ENCODE measurements at regions not wholly inside any gene's neighbourhood (a gene's known extent, or its start where the extent isn't known, plus 50 kb on each side); places are given as distances from the start of the nearest gene placed in this dataset.
A peak's percentile ranks its signal among the peaks of the same experiment; 100 is the strongest.
"Not testable (repeated sequence)": the region's sequence is repeated elsewhere in the genome, so short reads cannot be mapped to it uniquely, and the experiment has no call there.

DNA sequence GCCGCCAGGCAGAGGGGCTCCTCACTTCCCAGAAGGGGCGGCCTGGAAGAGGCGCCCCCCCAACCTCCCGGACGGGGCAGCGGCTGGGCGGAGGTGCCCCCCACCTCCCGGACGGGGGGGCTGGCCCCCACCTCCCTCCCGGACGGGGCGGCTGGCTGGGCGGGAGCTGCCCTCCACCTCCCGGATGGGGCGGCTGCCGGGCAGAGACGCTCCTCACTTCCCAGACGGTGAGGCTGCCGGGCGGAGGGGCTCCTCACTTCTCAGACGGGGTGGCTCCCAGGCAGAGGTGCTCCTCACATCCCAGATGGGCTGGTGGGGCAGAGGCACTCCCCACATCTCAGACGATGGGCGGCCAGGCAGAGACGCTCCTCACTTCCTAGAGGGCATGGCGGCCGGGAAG is 389.7 kb upstream of the EYS start:
- DNase-seq (peak in 1 of 5 donors; percentile 61), FAIRE-seq (no peak)
- H3K9ac ChIP-seq (ENCODE audit: low read length in 3 of 3) = no peak overlapping the region
- intact Hi-C loops (cut with DNase I) = no loop called here
- no peaks in the 10 kb centered on the region for H3K9me3 ChIP-seq (ENCODE audit: control insufficient read depth in 2 of 3, insufficient read depth in 1 of 3, low read length in 3 of 3)
- H3K4me3 ChIP-seq (ENCODE audit: low read length in 3 of 3) = no peak overlapping the region
- no peak for TF ChIP-seq CTCF (IDR thresholded peaks at IDR 0.05; ENCODE audit: borderline replicate concordance, extremely low read depth, insufficient read depth)
- no peak overlapping the region for H3K27ac ChIP-seq (ENCODE audit: low read depth in 2 of 2, low read length in 2 of 2)
- no peaks in the 10 kb centered on the region for H3K27me3 ChIP-seq (ENCODE audit: control insufficient read depth, insufficient read depth, low read length)
- H3K4me1 ChIP-seq (ENCODE audit: control insufficient read depth in 2 of 3, insufficient read depth in 2 of 3, low read depth in 1 of 3, low read length in 3 of 3) = no peaks in the 10 kb centered on the region
- no peaks in the 10 kb centered on the region for H3K36me3 ChIP-seq (ENCODE audit: control insufficient read depth in 2 of 3, insufficient read depth in 3 of 3, low read length in 3 of 3)

- FAIRE-seq (no peak), DNase-seq (peak in 1 of 5 donors; percentile 56)
- no peaks in the 10 kb centered on the region for H3K4me1 ChIP-seq (ENCODE audit: control insufficient read depth in 2 of 3, insufficient read depth in 2 of 3, low read depth in 1 of 3, low read length in 3 of 3)
- TF ChIP-seq CTCF (IDR thresholded peaks at IDR 0.05; ENCODE audit: borderline replicate concordance, extremely low read depth, insufficient read depth) = no peak
- no peak overlapping the region for H3K9ac ChIP-seq (ENCODE audit: low read length in 3 of 3)
- no peaks in the 10 kb centered on the region for H3K9me3 ChIP-seq (ENCODE audit: control insufficient read depth in 2 of 3, insufficient read depth in 1 of 3, low read length in 3 of 3)
- no peaks in the 10 kb centered on the region for H3K36me3 ChIP-seq (ENCODE audit: control insufficient read depth in 2 of 3, insufficient read depth in 3 of 3, low read length in 3 of 3)
- no peak overlapping the region for H3K27ac ChIP-seq (ENCODE audit: low read depth in 2 of 2, low read length in 2 of 2)
- no peak overlapping the region for H3K4me3 ChIP-seq (ENCODE audit: low read length in 3 of 3)
- intact Hi-C loops (cut with DNase I) = no loop called here
- H3K27me3 ChIP-seq (ENCODE audit: control insufficient read depth, insufficient read depth, low read length) = no peaks in the 10 kb centered on the region
Observed at GRCh38 chr6:66094615-66095014, 387.6 kb upstream of the EYS start.

DNA sequence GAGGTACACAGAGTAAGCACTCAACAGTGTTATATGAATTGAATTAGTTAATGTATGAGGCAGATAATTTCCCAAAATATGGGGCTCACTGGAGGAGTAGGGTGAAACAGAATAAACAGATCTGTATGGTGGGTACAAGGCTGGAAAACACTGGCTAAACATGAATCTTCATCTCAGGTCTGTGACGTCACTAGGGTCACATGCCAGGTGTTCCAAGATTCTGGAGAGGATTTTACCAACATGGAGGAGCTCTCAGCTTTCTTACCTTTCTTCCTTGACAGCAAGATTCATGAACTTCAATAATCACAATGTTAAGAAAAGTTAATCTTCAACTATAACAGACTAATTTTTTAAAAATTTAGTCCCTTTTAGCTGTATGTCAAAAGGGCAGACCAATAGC is 385.3 kb upstream of the EYS start:
- H3K4me3 ChIP-seq (ENCODE audit: low read length in 3 of 3); FAIRE-seq; H3K9me3 ChIP-seq (ENCODE audit: control insufficient read depth in 2 of 3, insufficient read depth in 1 of 3, low read length in 3 of 3); H3K9ac ChIP-seq (ENCODE audit: low read length in 3 of 3); H3K27me3 ChIP-seq (ENCODE audit: control insufficient read depth, insufficient read depth, low read length); H3K36me3 ChIP-seq (ENCODE audit: control insufficient read depth in 2 of 3, insufficient read depth in 3 of 3, low read length in 3 of 3); H3K4me1 ChIP-seq (ENCODE audit: control insufficient read depth in 2 of 3, insufficient read depth in 2 of 3, low read depth in 1 of 3, low read length in 3 of 3); intact Hi-C loops (cut with DNase I); DNase-seq; H3K27ac ChIP-seq (ENCODE audit: low read depth in 2 of 2, low read length in 2 of 2): not testable (repeated sequence)

GRCh38 chr6:66086532-66086931 is 379.5 kb upstream of the EYS start:
- no peak for FAIRE-seq
- Histone ChIP-seq H3K4me3 (ENCODE audit: low read length in 3 of 3) (no peak overlapping the region), H3K27ac (ENCODE audit: low read depth in 2 of 2, low read length in 2 of 2) (no peak overlapping the region), H3K9ac (ENCODE audit: low read length in 3 of 3) (no peak overlapping the region), H3K9me3 (ENCODE audit: control insufficient read depth in 2 of 3, insufficient read depth in 1 of 3, low read length in 3 of 3) (peaks cover 0 to 4% (median 3%) of the 10 kb centered on the region in 3 donors), H3K27me3 (ENCODE audit: control insufficient read depth, insufficient read depth, low read length) (no peaks in the 10 kb centered on the region), H3K4me1 (ENCODE audit: control insufficient read depth in 2 of 3, insufficient read depth in 2 of 3, low read depth in 1 of 3, low read length in 3 of 3) (no peaks in the 10 kb centered on the region), H3K36me3 (ENCODE audit: control insufficient read depth in 2 of 3, insufficient read depth in 3 of 3, low read length in 3 of 3) (no peaks in the 10 kb centered on the region)
- intact Hi-C loops (cut with DNase I) = no loop called here
- no peak for TF ChIP-seq CTCF (IDR thresholded peaks at IDR 0.05; ENCODE audit: borderline replicate concordance, extremely low read depth, insufficient read depth)
- DNase-seq = no peak
